Nephron progenitor cell (in vitro differentiated cells): ENCODE measurements at regions not wholly inside any gene's neighbourhood (a gene's known extent, or its start where the extent isn't known, plus 50 kb on each side); places are given as distances from the start of the nearest gene placed in this dataset.

ENCODE experiments used
- DNase-seq: peaks from one replicate; pipeline ENCODE4 v3.0.0; 2021
- H3K27ac Mint-ChIP-seq: 2 replicates; pipeline ENCODE4 v1.8.0; 2021; ENCODE audit warnings: mild to moderate bottlenecking, moderate library complexity, mixed read lengths
- H3K27me3 Mint-ChIP-seq: 2 replicates; pipeline ENCODE4 v1.8.0; 2021; ENCODE audit warnings: mild to moderate bottlenecking, low read depth, mixed read lengths; ENCODE audit not compliant: poor library complexity
- H3K36me3 Mint-ChIP-seq: 2 replicates; pipeline ENCODE4 v1.8.0; 2021; ENCODE audit warnings: low read depth, mixed read lengths
- H3K4me1 Mint-ChIP-seq: 2 replicates; pipeline ENCODE4 v1.8.0; 2021; ENCODE audit warnings: mixed read lengths
- H3K4me3 Mint-ChIP-seq: 2 replicates; pipeline ENCODE4 v1.8.0; 2021; ENCODE audit warnings: mild to moderate bottlenecking, moderate library complexity, mixed read lengths
- H3K9me3 Mint-ChIP-seq: 2 replicates; pipeline ENCODE4 v1.8.0; 2021; ENCODE audit warnings: mild to moderate bottlenecking, moderate library complexity, mixed read lengths
- CTCF ChIP-seq: fragments of 200-600 bp; sonication (generic); IDR thresholded peaks from 2 replicates; pipeline ENCODE4 v1.5.0; 2021; ENCODE audit warnings: antibody characterized with exemption

- Mint-ChIP-seq H3K27ac (no peak overlapping the region), H3K4me1 (no peaks in the 10 kb centered on the region), H3K4me3 (no peak overlapping the region), H3K36me3 (peaks cover 5% of the 10 kb centered on the region), H3K9me3 (peaks cover 38% of the 10 kb centered on the region), H3K27me3 (peaks cover under 1% of the 10 kb centered on the region)
- no peak for TF ChIP-seq CTCF
- no peak for DNase-seq
Observed at GRCh38 chr3:144662729-144663128, 691.1 kb downstream of the DIPK2A start.

GRCh38 chr3:144663456-144664436 is 692.1 kb downstream of the DIPK2A start:
- peaks cover 38% of the 10 kb centered on the region for H3K9me3 Mint-ChIP-seq
- TF ChIP-seq CTCF, result no peak
- peaks cover 5% of the 10 kb centered on the region for H3K36me3 Mint-ChIP-seq
- peaks cover 3% of the 10 kb centered on the region for H3K27me3 Mint-ChIP-seq
- DNase-seq, result no peak
- H3K4me3 Mint-ChIP-seq, result no peak overlapping the region
- no peaks in the 10 kb centered on the region for H3K4me1 Mint-ChIP-seq
- no peak overlapping the region for H3K27ac Mint-ChIP-seq

GRCh38 chr3:144665567-144666053 is 694.0 kb downstream of the DIPK2A start:
- no peak for TF ChIP-seq CTCF
- H3K27ac Mint-ChIP-seq, result no peak overlapping the region
- peaks cover 38% of the 10 kb centered on the region for H3K9me3 Mint-ChIP-seq
- peaks cover 3% of the 10 kb centered on the region for H3K27me3 Mint-ChIP-seq
- H3K4me3 Mint-ChIP-seq, result no peak overlapping the region
- H3K4me1 Mint-ChIP-seq, result no peaks in the 10 kb centered on the region
- DNase-seq, result no peak
- peaks cover 5% of the 10 kb centered on the region for H3K36me3 Mint-ChIP-seq

- Mint-ChIP-seq H3K4me3 (no peak overlapping the region), H3K36me3 (peaks cover 5% of the 10 kb centered on the region), H3K27me3 (peaks cover 3% of the 10 kb centered on the region), H3K9me3 (peaks cover 18% of the 10 kb centered on the region), H3K27ac (no peak overlapping the region), H3K4me1 (no peaks in the 10 kb centered on the region)
- no peak for TF ChIP-seq CTCF
- no peak for DNase-seq
Observed at GRCh38 chr3:144670571-144670970, 698.9 kb downstream of the DIPK2A start.

GRCh38 chr3:144677103-144677502 is 705.5 kb downstream of the DIPK2A start:
- no peaks in the 10 kb centered on the region for H3K9me3 Mint-ChIP-seq
- no peak overlapping the region for H3K27ac Mint-ChIP-seq

More at GRCh38 chr3:144677103-144677502, 705.5 kb downstream of the DIPK2A start:
- TF ChIP-seq CTCF, result no peak
- Mint-ChIP-seq H3K4me3 (no peak overlapping the region), H3K36me3 (no peaks in the 10 kb centered on the region), H3K4me1 (no peaks in the 10 kb centered on the region), H3K27me3 (no peaks in the 10 kb centered on the region)
- DNase-seq, result no peak
